Common myeloid progenitor, CD34-positive (primary cell): ENCODE measurements at regions not wholly inside any gene's neighbourhood (a gene's known extent, or its start where the extent isn't known, plus 50 kb on each side); places are given as distances from the start of the nearest gene placed in this dataset.

Experiments used
- CTCF ChIA-PET: fragments of 350-600 bp; sonication (Branson Sonifier 250); formaldehyde crosslinking; loops from one replicate; lab custom pipeline; 2021; ENCODE audit warnings: antibody characterized with exemption; lab: Charles Lee
- POLR2A ChIA-PET: fragments of 350-600 bp; sonication (Branson Sonifier 250); formaldehyde crosslinking; loops from one replicate; lab custom pipeline; 2021; ENCODE audit warnings: antibody characterized with exemption; lab: Charles Lee
- DNase-seq, 3 donors: peaks; one replicate each; pipeline versions ENCODE4 v3.0.0 to v3.0.0-alpha.2; 2013
- H3K27ac ChIP-seq, 2 experiments: 1 replicate in 1 of 2; 2 replicates in 1 of 2; pipeline ENCODE4 v1.7.0; 2013; ENCODE audit warnings: inconsistent platforms in 2 of 2, low read length in 2 of 2, mild to moderate bottlenecking in 2 of 2, low read depth in 1 of 2, moderate library complexity in 1 of 2; ENCODE audit not compliant: severe bottlenecking in 2 of 2, insufficient read depth in 1 of 2, poor library complexity in 1 of 2
- H3K27me3 ChIP-seq, 5 experiments: replicated peaks in 2 of 5; 1 replicate in 3 of 5; 2 replicates in 2 of 5; pipeline versions ENCODE4 v1.6.1 to v1.7.0; 2013; ENCODE audit warnings: low read length in 4 of 5, mild to moderate bottlenecking in 2 of 5, moderate library complexity in 2 of 5, inconsistent platforms in 1 of 5; ENCODE audit not compliant: insufficient read depth in 5 of 5, control insufficient read depth in 4 of 5
- H3K36me3 ChIP-seq, 4 experiments: 1 replicate in 2 of 4; 2 replicates in 2 of 4; pipeline versions ENCODE4 v1.6.1 to v1.7.0; 2013; ENCODE audit warnings: low read length in 3 of 4, control low read depth in 1 of 4, mild to moderate bottlenecking in 1 of 4; ENCODE audit not compliant: control insufficient read depth in 4 of 4, insufficient read depth in 4 of 4
- H3K4me1 ChIP-seq, 4 experiments: 1 replicate in 3 of 4; 2 replicates in 1 of 4; pipeline versions ENCODE4 v1.6.1 to v1.7.1; 2013; ENCODE audit warnings: low read length in 3 of 4, mild to moderate bottlenecking in 3 of 4, control low read depth in 1 of 4, inconsistent platforms in 1 of 4, moderate library complexity in 1 of 4; ENCODE audit not compliant: control insufficient read depth in 4 of 4, insufficient read depth in 4 of 4; ENCODE audit errors: control extremely low read depth in 1 of 4
- H3K4me3 ChIP-seq, 7 experiments: 1 replicate in 4 of 7; 2 replicates in 3 of 7; pipeline versions ENCODE4 v1.5.1 to v1.7.0; 2013; ENCODE audit warnings: mild to moderate bottlenecking in 7 of 7, low read length in 6 of 7, moderate library complexity in 6 of 7, inconsistent platforms in 2 of 7, low read depth in 2 of 7, control low read depth in 1 of 7; ENCODE audit not compliant: insufficient read depth in 4 of 7, control insufficient read depth in 1 of 7; ENCODE audit errors: extremely low read depth in 1 of 7
- H3K9me3 ChIP-seq, 5 experiments: 1 replicate in 4 of 5; 2 replicates in 1 of 5; pipeline versions ENCODE4 v1.6.1 to v1.7.1; 2013; ENCODE audit warnings: low read length in 4 of 5, mild to moderate bottlenecking in 2 of 5, inconsistent platforms in 1 of 5, low read depth in 1 of 5, moderate library complexity in 1 of 5; ENCODE audit not compliant: control insufficient read depth in 4 of 5, insufficient read depth in 2 of 5; ENCODE audit errors: control extremely low read depth in 1 of 5
- WGBS: methylation state at CpG from one replicate; pipeline ENCODE4 v1.1.5; 2013; ENCODE audit not compliant: insufficient coverage; 5-methylcytosine and 5-hydroxymethylcytosine counted together

DNA sequence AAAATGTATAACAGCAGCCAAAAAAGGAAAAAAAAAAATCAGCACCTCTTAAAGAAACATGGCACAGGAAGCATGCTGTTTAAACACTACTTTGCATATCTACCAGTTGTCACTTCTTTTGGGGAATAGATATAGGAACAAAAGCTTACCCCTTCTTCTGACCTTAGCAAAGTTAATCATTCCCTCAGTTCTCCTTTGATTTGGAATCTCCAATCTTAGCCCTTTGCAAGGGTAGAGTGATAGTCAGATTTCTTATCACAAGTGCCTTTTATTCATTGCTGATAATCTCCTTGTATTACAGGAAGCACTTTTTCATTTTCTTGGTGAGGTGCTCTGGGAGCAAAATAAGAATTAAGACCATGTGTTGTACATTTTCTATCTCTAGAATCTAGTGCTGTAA, 1327.6 kb downstream of the OLFM4 start:
- ChIA-PET POLR2A (no interaction called here), CTCF (interaction anchor here (0.7 kb wide), 1 partner anchor 40 kb away, joined by 3 read pairs; no protein-coding TSS in a partner anchor)
- Histone ChIP-seq H3K36me3 (no peaks in the 10 kb centered on the region), H3K4me3 (no peak overlapping the region), H3K9me3 (no peaks in the 10 kb centered on the region), H3K27ac (no peak overlapping the region), H3K27me3 (no peaks in the 10 kb centered on the region), H3K4me1 (no peaks in the 10 kb centered on the region)
- no peak for DNase-seq

DNA sequence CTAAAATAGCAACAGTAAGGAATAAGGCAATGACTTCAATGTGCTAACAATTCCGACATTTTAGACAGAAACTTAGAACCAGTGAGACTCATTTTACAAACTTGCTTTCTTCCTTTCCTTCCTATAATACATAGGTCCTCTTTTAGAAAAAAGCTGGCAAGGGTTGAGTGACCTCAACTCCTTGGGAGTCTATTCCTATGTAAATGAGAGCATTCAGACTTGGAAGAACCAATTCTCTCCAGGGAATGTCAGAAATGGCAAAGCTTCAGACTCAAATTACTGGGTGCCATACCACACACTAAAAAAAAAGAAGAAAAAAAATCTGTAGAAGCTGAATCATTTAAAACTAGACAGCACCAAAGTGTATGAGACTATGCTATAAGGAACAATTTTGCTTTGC, 1328.2 kb downstream of the OLFM4 start:
- Histone ChIP-seq H3K9me3 (no peaks in the 10 kb centered on the region), H3K4me1 (no peaks in the 10 kb centered on the region), H3K36me3 (no peaks in the 10 kb centered on the region), H3K27me3 (no peaks in the 10 kb centered on the region), H3K4me3 (no peak overlapping the region), H3K27ac (no peak overlapping the region)
- POLR2A ChIA-PET, result no interaction called here
- no peak for DNase-seq
- no CpG with 5 or more reads among the region's 1 CpG for WGBS
- CTCF ChIA-PET, result no interaction called here

DNA sequence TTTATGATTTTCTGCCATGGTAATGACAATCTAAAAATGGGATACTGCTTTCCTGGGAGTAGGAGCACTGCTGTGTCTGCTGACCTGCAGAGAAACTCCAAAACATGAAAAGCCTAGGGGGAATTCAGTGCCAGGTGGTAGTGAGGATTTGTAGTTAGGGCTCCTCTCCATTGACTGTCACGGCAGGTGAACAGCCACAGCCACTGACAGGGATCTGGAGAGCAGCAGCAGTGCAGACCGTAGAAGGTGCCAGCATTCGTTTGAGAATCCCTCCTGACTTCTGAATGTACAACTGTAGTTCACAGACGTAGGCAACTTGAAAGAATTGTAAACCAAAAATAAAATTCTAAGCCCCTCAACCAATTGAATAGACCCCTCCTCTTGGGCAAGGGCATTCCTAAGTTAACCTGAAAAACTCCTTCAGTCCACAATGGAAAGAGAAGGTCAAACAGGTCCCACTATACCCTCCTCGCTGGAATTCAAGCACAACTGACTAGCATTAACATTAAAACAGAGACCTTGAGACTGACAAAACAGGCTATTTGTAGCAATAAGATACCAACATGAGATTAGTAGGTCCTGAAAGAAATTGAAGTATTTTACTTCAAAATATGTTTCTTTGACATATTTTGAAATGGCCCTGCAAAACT, 1328.8 kb downstream of the OLFM4 start:
- H3K9me3 ChIP-seq, result no peaks in the 10 kb centered on the region
- H3K27me3 ChIP-seq, result no peaks in the 10 kb centered on the region
- no peaks in the 10 kb centered on the region for H3K36me3 ChIP-seq
- no peak for DNase-seq
- no peak overlapping the region for H3K27ac ChIP-seq
- WGBS, result 84% methylated on average over 4 of the region's 5 CpGs
- CTCF ChIA-PET, result no interaction called here
- H3K4me3 ChIP-seq, result no peak overlapping the region
- no peaks in the 10 kb centered on the region for H3K4me1 ChIP-seq
- POLR2A ChIA-PET, result no interaction called here

DNA sequence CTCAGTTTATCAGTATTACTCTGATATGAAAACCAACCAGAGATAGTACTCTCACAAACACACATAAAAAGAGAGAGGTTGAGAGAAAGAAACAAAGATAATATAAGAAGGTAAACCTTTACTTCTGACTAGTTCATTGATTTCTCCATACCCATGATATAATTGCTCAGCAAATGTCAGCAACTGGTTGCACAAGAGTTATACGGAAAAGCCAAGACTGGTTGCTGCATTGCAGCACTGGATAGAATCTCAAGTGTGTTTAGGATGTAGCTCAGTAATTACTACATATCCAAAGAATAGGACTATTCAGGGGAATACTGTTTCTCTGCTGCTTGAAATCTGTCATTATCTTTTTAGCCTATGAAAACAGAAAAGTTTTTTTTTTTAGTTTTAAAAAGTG, 1332.8 kb downstream of the OLFM4 start:
- Histone ChIP-seq H3K9me3 (no peaks in the 10 kb centered on the region), H3K4me1 (no peaks in the 10 kb centered on the region), H3K27ac (no peak overlapping the region), H3K27me3 (no peaks in the 10 kb centered on the region), H3K36me3 (no peaks in the 10 kb centered on the region), H3K4me3 (no peak overlapping the region)
- no peak for DNase-seq
- CTCF ChIA-PET, result no interaction called here
- POLR2A ChIA-PET, result no interaction called here
- no CpG with 5 or more reads among the region's 1 CpG for WGBS

DNA sequence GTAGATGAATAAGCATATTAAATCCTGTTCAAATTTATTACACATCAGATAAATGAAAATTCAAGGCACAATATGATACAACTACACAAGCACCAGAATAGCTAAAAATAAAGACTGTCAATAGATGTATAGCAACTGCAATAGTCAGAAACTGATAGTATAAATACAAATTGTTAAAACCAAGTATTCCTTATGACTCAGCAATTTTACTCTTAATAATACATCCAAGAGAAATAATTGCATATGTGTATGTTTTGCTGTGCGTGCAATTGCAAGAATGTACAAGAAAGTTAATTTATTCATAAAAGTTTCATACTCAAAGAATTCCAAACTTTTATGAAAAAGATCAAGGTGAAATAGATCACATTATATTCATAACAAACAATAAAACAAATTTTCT, 1338.1 kb downstream of the OLFM4 start:
- WGBS, result no CpG with 5 or more reads among the region's 1 CpG
- Histone ChIP-seq H3K4me3 (no peak overlapping the region), H3K36me3 (no peaks in the 10 kb centered on the region), H3K4me1 (no peaks in the 10 kb centered on the region), H3K9me3 (no peaks in the 10 kb centered on the region), H3K27ac (no peak overlapping the region), H3K27me3 (no peaks in the 10 kb centered on the region)
- POLR2A ChIA-PET, result no interaction called here
- CTCF ChIA-PET, result no interaction called here
- no peak for DNase-seq

DNA sequence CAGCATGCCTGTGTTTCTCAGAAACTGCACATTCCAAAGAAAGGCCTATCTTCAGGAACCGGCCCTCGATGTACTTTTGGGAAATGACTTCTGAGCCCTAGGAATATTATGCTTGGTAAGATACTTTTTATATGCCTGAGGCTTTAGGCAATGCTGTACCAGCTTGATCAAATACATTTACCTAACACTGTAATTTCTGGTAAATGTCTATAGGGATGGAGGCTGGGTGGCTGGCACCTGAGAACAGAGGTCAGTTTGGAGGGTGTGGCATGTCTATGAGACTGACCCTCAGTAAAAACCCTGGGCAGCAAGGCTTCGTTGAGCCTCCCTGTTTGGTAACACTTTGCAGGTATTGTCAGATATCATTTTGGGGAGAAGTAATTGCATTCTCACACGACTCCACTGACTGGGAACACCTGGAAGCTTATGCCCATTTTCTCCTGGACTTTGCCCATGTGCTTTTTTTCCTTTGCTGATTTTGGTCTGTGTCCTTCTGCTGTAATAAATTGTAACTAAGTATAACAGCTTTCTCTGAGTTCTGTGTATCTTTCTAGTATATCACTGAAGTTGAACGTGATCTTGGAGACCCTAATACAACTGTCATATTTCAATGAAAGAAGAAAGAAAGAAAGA, 1339.1 kb downstream of the OLFM4 start:
- POLR2A ChIA-PET, result no interaction called here
- CTCF ChIA-PET, result no interaction called here
- WGBS, result no CpG with 5 or more reads among the region's 5 CpGs
- Histone ChIP-seq H3K9me3 (no peaks in the 10 kb centered on the region), H3K27me3 (no peaks in the 10 kb centered on the region), H3K4me3 (no peak overlapping the region), H3K4me1 (no peaks in the 10 kb centered on the region), H3K36me3 (no peaks in the 10 kb centered on the region), H3K27ac (no peak overlapping the region)
- DNase-seq, result no peak

DNA sequence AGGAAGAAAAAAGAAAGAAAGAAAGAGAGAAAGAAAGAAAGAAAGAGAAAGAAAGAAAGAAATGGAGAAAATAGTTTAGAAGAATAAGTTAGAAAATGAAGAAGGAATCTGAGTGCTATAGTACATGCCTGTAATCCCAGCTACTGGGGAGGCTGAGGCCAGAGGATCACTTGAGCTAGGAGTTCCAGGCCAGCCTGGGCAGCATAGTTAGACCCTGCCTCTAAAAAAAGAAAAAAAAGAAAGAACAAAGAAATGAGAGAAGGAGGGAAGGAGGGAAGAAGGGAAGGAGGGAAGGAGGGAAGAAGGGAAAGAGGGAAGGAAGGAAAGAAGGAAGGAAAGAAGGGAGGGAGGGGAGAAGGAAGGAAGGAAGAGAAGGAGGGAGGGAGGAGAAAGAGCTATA, 1339.8 kb downstream of the OLFM4 start:
- H3K36me3 ChIP-seq, result no peaks in the 10 kb centered on the region
- H3K9me3 ChIP-seq, result no peaks in the 10 kb centered on the region
- H3K4me3 ChIP-seq, result no peak overlapping the region
- ChIA-PET CTCF (no interaction called here), POLR2A (no interaction called here)
- no peaks in the 10 kb centered on the region for H3K27me3 ChIP-seq
- H3K4me1 ChIP-seq, result no peaks in the 10 kb centered on the region
- no peak overlapping the region for H3K27ac ChIP-seq
- no peak for DNase-seq
